Keratinocyte (primary cell): ENCODE measurements at regions not wholly inside any gene's neighbourhood (a gene's known extent, or its start where the extent isn't known, plus 50 kb on each side); places are given as distances from the start of the nearest gene placed in this dataset.

Experiments
- DNase-seq: peaks from one replicate; pipeline ENCODE4 v3.0.0-alpha.2; 2011; ENCODE audit warnings: low read depth, missing footprints, low spot score
- FAIRE-seq: peaks from 2 replicates; lab custom pipeline; 2011; peaks lifted over from hg19 to GRCh38; lab: Jason Lieb, UNC
- H2AFZ ChIP-seq: 2 replicates; pipeline ENCODE4 v1.6.0; 2012; ENCODE audit warnings: low read length, control low read depth, inconsistent platforms; ENCODE audit not compliant: control insufficient read depth
- H3K27ac ChIP-seq: 2 replicates; pipeline ENCODE4 v1.5.1; 2011; ENCODE audit warnings: low read length; ENCODE audit not compliant: control insufficient read depth, insufficient read depth
- H3K27me3 ChIP-seq: 3 replicates; pipeline ENCODE4 v1.6.0; 2011; ENCODE audit warnings: low read length; ENCODE audit not compliant: control insufficient read depth, insufficient read depth; ENCODE audit errors: extremely low read depth
- H3K36me3 ChIP-seq, 2 experiments: 2 replicates in 1 of 2; 3 replicates in 1 of 2; pipeline ENCODE4 v1.5.1; 2011; ENCODE audit warnings: low read length in 2 of 2, mild to moderate bottlenecking in 1 of 2; ENCODE audit not compliant: control insufficient read depth in 2 of 2, insufficient read depth in 2 of 2; ENCODE audit errors: extremely low read depth in 1 of 2
- H3K4me1 ChIP-seq: 3 replicates; pipeline ENCODE4 v1.5.1; 2011; ENCODE audit warnings: low read length; ENCODE audit not compliant: control insufficient read depth, insufficient read depth; ENCODE audit errors: extremely low read depth
- H3K4me2 ChIP-seq: 3 replicates; pipeline ENCODE4 v1.6.0; 2011; ENCODE audit warnings: low read depth, low read length; ENCODE audit not compliant: control insufficient read depth, insufficient read depth; ENCODE audit errors: extremely low read depth
- H3K4me3 ChIP-seq, 3 experiments: fragments of 200-600 bp in 1 of 3; sonication (generic) in 1 of 3; 2 replicates in 2 of 3; 3 replicates in 1 of 3; pipeline ENCODE4 v1.5.1; 2011 to 2016; ENCODE audit warnings: low read length in 3 of 3, mild to moderate bottlenecking in 3 of 3, control low read depth in 2 of 3, inconsistent platforms in 1 of 3, low read depth in 1 of 3, mixed read lengths in 1 of 3, mixed run types in 1 of 3, moderate library complexity in 1 of 3; ENCODE audit not compliant: control insufficient read depth in 2 of 3, insufficient read depth in 2 of 3; ENCODE audit errors: extremely low read depth in 1 of 3
- H3K79me2 ChIP-seq: 2 replicates; pipeline ENCODE4 v1.6.0; 2012; ENCODE audit warnings: low read length; ENCODE audit not compliant: control insufficient read depth, insufficient read depth
- H3K9ac ChIP-seq: 3 replicates; pipeline ENCODE4 v1.6.0; 2011; ENCODE audit warnings: low read length; ENCODE audit not compliant: control insufficient read depth, insufficient read depth; ENCODE audit errors: extremely low read depth
- H3K9me1 ChIP-seq: 3 replicates; pipeline ENCODE4 v1.6.0; 2011; ENCODE audit warnings: low read length; ENCODE audit not compliant: control insufficient read depth, insufficient read depth; ENCODE audit errors: extremely low read depth
- H3K9me3 ChIP-seq: 2 replicates; pipeline ENCODE4 v1.5.1; 2012; ENCODE audit warnings: low read depth, low read length; ENCODE audit not compliant: control insufficient read depth
- H4K20me1 ChIP-seq: 3 replicates; pipeline ENCODE4 v1.6.0; 2011; ENCODE audit warnings: low read length; ENCODE audit not compliant: control insufficient read depth, insufficient read depth; ENCODE audit errors: extremely low read depth
- CTCF ChIP-seq, 3 experiments: IDR thresholded peaks in 1 of 3; conservative IDR thresholded peaks in 1 of 3; optimal IDR thresholded peaks in 1 of 3; 2 replicates in 2 of 3; 3 replicates in 1 of 3; pipeline versions ENCODE3 to v1.5.1; 2011; ENCODE audit warnings: low read length in 3 of 3, mild to moderate bottlenecking in 3 of 3, moderate library complexity in 2 of 3, control low read depth in 1 of 3, inconsistent platforms in 1 of 3; ENCODE audit not compliant: insufficient read depth in 2 of 3; ENCODE audit errors: extremely low read depth in 1 of 3
- EZH2 ChIP-seq: IDR thresholded peaks from one replicate; pipeline ENCODE4 v1.6.1; 2012; ENCODE audit warnings: inconsistent platforms, mild to moderate bottlenecking, low read length, moderate library complexity
- dilution Hi-C: fragments of 300-500 bp; cut with MboI; formaldehyde crosslinking; loops from one replicate; pipeline ENCODE4 v1.7.0; 2020; ENCODE audit warnings: low sequenced_read_pairs; ENCODE audit not compliant: extremely low pct_ligation_motif_present

GRCh38 chr15:93179072-93179471 lies 90.1 kb upstream of the RGMA start:
- peak overlapping the region; percentile 14 for H3K4me2 ChIP-seq
- H3K9ac ChIP-seq: no peak overlapping the region
- H3K9me3 ChIP-seq: no peaks in the 10 kb centered on the region
- FAIRE-seq: no peak
- H3K27ac ChIP-seq: no peak overlapping the region
- TF ChIP-seq EZH2 (no peak), CTCF (optimal IDR thresholded peaks at IDR 0.05 in 1 of 3, IDR thresholded peaks at IDR 0.05 in 1 of 3, conservative IDR thresholded peaks at IDR 0.05 in 1 of 3; ENCODE audit: extremely low read depth in 1 of 3, insufficient read depth in 2 of 3, low read length in 3 of 3) (no peak)
- no peak overlapping the region for H2AFZ ChIP-seq
- H3K9me1 ChIP-seq: no peaks in the 10 kb centered on the region
- H3K4me3 ChIP-seq: no peak overlapping the region
- H3K4me1 ChIP-seq: peaks cover 2% of the 10 kb centered on the region
- no peaks in the 10 kb centered on the region for H3K36me3 ChIP-seq
- DNase-seq: no peak
- H3K79me2 ChIP-seq: no peaks in the 10 kb centered on the region
- dilution Hi-C loops: no loop called here
- H4K20me1 ChIP-seq: no peaks in the 10 kb centered on the region
- no peaks in the 10 kb centered on the region for H3K27me3 ChIP-seq

GRCh38 chr15:93178371-93178770 lies 89.4 kb upstream of the RGMA start:
- FAIRE-seq: no peak
- no peaks in the 10 kb centered on the region for H3K36me3 ChIP-seq
- DNase-seq: no peak

More at GRCh38 chr15:93178371-93178770, 89.4 kb upstream of the RGMA start:
- Histone ChIP-seq H3K27me3 (no peaks in the 10 kb centered on the region), H4K20me1 (no peaks in the 10 kb centered on the region), H3K4me3 (no peak overlapping the region), H3K4me1 (peaks cover 7% of the 10 kb centered on the region), H3K9me3 (no peaks in the 10 kb centered on the region), H2AFZ (no peak overlapping the region), H3K79me2 (no peaks in the 10 kb centered on the region), H3K9ac (no peak overlapping the region), H3K27ac (no peak overlapping the region), H3K9me1 (no peaks in the 10 kb centered on the region), H3K4me2 (no peak overlapping the region)
- dilution Hi-C loops: no loop called here
- TF ChIP-seq EZH2: no peak
- TF ChIP-seq CTCF (optimal IDR thresholded peaks at IDR 0.05 in 1 of 3, IDR thresholded peaks at IDR 0.05 in 1 of 3, conservative IDR thresholded peaks at IDR 0.05 in 1 of 3; ENCODE audit: extremely low read depth in 1 of 3, insufficient read depth in 2 of 3, low read length in 3 of 3): no peak
